ENCODE measurements at regions not wholly inside any gene's neighbourhood (a gene's known extent, or its start where the extent isn't known, plus 50 kb on each side); places are given as distances from the start of the nearest gene placed in this dataset.
"Not testable (repeated sequence)": the region's sequence is repeated elsewhere in the genome, so short reads cannot be mapped to it uniquely, and the experiment has no call there.

- H3K27me3 ChIP-seq; DNase-seq; FAIRE-seq; H3K36me3 ChIP-seq; H3K4me1 ChIP-seq; ATAC-seq; intact Hi-C loops (cut with DNase I); H3K4me3 ChIP-seq; H3K27ac ChIP-seq; H3K9me3 ChIP-seq: not testable (repeated sequence)
- 87 to 94% methylated on average over 3 of the region's 4 CpGs for WGBS, 2 donors
Observed at GRCh38 chr7:150169943-150170490, 153.1 kb upstream of the LRRC61 start.

- H3K27me3 ChIP-seq; H3K27ac ChIP-seq; H3K4me3 ChIP-seq; FAIRE-seq; H3K9me3 ChIP-seq; DNase-seq; ATAC-seq; intact Hi-C loops (cut with DNase I); H3K4me1 ChIP-seq; H3K36me3 ChIP-seq: not testable (repeated sequence)
- WGBS, 2 donors = 97 to 100% methylated on average over 1 of the region's 1 CpG
Observed at GRCh38 chr7:150183602-150184001, 139.6 kb upstream of the LRRC61 start.

GRCh38 chr7:150189963-150190362 lies 133.2 kb upstream of the LRRC61 start:
- DNase-seq; H3K27ac ChIP-seq; ATAC-seq; intact Hi-C loops (cut with DNase I); H3K4me3 ChIP-seq; H3K4me1 ChIP-seq; H3K27me3 ChIP-seq; H3K9me3 ChIP-seq; FAIRE-seq; H3K36me3 ChIP-seq: not testable (repeated sequence)
- 84 to 86% methylated on average over 1 of the region's 1 CpG for WGBS, 2 donors

- intact Hi-C loops (cut with DNase I); H3K27me3 ChIP-seq; H3K27ac ChIP-seq; DNase-seq; H3K36me3 ChIP-seq; H3K4me3 ChIP-seq; H3K4me1 ChIP-seq; ATAC-seq; H3K9me3 ChIP-seq; FAIRE-seq: not testable (repeated sequence)
- 58 to 63% methylated on average over 4 of the region's 4 CpGs for WGBS, 2 donors
Observed at GRCh38 chr7:150192541-150192940, 130.6 kb upstream of the LRRC61 start.

- H3K4me3 ChIP-seq; H3K9me3 ChIP-seq; DNase-seq; H3K4me1 ChIP-seq; H3K36me3 ChIP-seq; H3K27me3 ChIP-seq; ATAC-seq; intact Hi-C loops (cut with DNase I); H3K27ac ChIP-seq; FAIRE-seq: not testable (repeated sequence)
- 92% methylated on average over 3 of the region's 3 CpGs for WGBS, 2 donors
Observed at GRCh38 chr7:150193866-150194265, 129.3 kb upstream of the LRRC61 start.
